ENCODE measurements at regions not wholly inside any gene's neighbourhood (a gene's known extent, or its start where the extent isn't known, plus 50 kb on each side); places are given as distances from the start of the nearest gene placed in this dataset.

DNA sequence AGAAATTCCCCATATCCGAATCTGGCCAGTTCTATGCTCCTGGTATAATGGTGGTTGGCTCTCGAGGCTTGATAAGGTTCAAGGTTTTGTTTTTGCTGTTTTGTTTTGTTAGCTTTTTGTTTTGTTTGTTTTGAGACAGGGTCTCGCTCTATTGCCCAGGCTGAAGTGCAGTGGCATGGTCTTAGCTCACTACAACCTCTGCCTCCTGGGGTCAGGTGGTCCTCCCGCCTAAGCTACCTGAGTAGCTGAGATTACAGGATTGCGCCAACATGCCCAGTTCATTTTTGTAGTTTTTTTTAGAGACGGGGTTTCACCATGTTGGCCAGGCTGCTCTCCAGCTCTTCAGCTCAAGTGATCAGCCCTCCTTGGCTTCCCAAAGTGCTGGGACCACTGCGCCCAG is 109.1 kb upstream of the ERRFI1 start:
- Histone ChIP-seq H3K79me2 (replicated peaks; ENCODE audit: insufficient read depth, low read length) (no peaks in the 10 kb centered on the region), H3K4me3 (ENCODE audit: low read length) (no peak overlapping the region), H3K9ac (ENCODE audit: low read length) (no peak overlapping the region), H3K27me3 (ENCODE audit: insufficient read depth, low read depth, low read length) (no peaks in the 10 kb centered on the region), H3K36me3 (ENCODE audit: insufficient read depth, low read length) (no peaks in the 10 kb centered on the region), H3K9me3 (ENCODE audit: low read length) (no peaks in the 10 kb centered on the region), H3F3A (ENCODE audit: insufficient read depth, low read length, poor library complexity, severe bottlenecking) (no peaks in the 10 kb centered on the region), H3K27ac (ENCODE audit: low read length) (no peak overlapping the region), H4K20me1 (ENCODE audit: insufficient read depth) (no peaks in the 10 kb centered on the region), H2AFZ (ENCODE audit: low read depth, low read length) (no peak overlapping the region), H3K4me2 (ENCODE audit: low read length) (no peak overlapping the region), H3K9me2 (ENCODE audit: insufficient read depth, low read length) (no peaks in the 10 kb centered on the region)
- TF ChIP-seq, protein P1, sequence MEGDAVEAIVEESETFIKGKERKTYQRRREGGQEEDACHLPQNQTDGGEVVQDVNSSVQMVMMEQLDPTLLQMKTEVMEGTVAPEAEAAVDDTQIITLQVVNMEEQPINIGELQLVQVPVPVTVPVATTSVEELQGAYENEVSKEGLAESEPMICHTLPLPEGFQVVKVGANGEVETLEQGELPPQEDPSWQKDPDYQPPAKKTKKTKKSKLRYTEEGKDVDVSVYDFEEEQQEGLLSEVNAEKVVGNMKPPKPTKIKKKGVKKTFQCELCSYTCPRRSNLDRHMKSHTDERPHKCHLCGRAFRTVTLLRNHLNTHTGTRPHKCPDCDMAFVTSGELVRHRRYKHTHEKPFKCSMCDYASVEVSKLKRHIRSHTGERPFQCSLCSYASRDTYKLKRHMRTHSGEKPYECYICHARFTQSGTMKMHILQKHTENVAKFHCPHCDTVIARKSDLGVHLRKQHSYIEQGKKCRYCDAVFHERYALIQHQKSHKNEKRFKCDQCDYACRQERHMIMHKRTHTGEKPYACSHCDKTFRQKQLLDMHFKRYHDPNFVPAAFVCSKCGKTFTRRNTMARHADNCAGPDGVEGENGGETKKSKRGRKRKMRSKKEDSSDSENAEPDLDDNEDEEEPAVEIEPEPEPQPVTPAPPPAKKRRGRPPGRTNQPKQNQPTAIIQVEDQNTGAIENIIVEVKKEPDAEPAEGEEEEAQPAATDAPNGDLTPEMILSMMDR (IDR thresholded peaks at IDR 0.05; ENCODE audit: poor library complexity, severe bottlenecking): no peak
- no peak for TF ChIP-seq MXI1 (conservative IDR thresholded peaks at IDR 0.05; ENCODE audit: poor library complexity, severe bottlenecking)
- TF ChIP-seq TAF1 (IDR thresholded peaks at IDR 0.05; ENCODE audit: low read depth): no peak
- no peak for TF ChIP-seq SMC3 (conservative IDR thresholded peaks at IDR 0.05; ENCODE audit: poor library complexity)
- TF ChIP-seq, protein P2, sequence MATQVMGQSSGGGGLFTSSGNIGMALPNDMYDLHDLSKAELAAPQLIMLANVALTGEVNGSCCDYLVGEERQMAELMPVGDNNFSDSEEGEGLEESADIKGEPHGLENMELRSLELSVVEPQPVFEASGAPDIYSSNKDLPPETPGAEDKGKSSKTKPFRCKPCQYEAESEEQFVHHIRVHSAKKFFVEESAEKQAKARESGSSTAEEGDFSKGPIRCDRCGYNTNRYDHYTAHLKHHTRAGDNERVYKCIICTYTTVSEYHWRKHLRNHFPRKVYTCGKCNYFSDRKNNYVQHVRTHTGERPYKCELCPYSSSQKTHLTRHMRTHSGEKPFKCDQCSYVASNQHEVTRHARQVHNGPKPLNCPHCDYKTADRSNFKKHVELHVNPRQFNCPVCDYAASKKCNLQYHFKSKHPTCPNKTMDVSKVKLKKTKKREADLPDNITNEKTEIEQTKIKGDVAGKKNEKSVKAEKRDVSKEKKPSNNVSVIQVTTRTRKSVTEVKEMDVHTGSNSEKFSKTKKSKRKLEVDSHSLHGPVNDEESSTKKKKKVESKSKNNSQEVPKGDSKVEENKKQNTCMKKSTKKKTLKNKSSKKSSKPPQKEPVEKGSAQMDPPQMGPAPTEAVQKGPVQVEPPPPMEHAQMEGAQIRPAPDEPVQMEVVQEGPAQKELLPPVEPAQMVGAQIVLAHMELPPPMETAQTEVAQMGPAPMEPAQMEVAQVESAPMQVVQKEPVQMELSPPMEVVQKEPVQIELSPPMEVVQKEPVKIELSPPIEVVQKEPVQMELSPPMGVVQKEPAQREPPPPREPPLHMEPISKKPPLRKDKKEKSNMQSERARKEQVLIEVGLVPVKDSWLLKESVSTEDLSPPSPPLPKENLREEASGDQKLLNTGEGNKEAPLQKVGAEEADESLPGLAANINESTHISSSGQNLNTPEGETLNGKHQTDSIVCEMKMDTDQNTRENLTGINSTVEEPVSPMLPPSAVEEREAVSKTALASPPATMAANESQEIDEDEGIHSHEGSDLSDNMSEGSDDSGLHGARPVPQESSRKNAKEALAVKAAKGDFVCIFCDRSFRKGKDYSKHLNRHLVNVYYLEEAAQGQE (IDR thresholded peaks at IDR 0.05; ENCODE audit: borderline replicate concordance): no peak
- no peak for TF ChIP-seq POLR2AphosphoS5 (IDR thresholded peaks at IDR 0.05)
- no peak for TF ChIP-seq EP300 (conservative IDR thresholded peaks at IDR 0.05; ENCODE audit: poor library complexity, severe bottlenecking)
- no peak for TF ChIP-seq EZH2 (IDR thresholded peaks at IDR 0.05; ENCODE audit: borderline replicate concordance, insufficient read depth, low read length, poor library complexity, severe bottlenecking)
- TF ChIP-seq RAD21 (conservative IDR thresholded peaks at IDR 0.05): no peak

DNA sequence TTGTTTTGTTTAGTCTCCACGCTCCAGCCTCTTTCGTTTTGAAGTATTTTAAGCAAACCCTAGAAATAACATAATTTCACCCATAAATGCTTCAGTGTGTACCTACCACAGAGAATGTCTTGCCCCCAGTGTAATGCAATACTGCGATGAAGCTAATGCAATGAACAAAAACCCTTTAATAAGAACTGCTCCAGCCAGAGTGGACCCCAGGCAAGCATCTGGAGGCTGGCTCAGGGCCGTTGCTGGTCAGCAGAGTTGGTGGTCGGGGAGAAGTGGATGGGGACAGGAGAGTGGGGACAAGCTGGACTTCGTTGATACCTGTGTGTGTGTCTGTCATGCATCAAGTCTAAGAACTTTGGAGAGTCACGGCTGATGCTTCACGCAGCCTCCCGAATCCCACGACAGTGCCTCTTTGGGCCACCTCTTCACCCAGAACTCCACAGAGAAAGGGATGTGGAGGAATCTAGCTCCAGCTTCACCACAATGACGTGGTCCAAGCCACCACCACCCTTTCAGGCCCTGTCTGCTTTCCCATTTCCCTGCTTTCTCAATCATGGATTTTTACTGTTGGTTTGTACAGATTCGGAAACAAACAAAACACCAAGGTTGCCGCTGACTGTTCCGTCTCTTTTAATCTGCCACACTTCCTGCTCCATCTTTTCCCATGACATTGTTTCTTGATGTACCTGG is 108.6 kb upstream of the ERRFI1 start:
- Histone ChIP-seq H3K9ac (ENCODE audit: low read length) (no peak overlapping the region), H3F3A (ENCODE audit: insufficient read depth, low read length, poor library complexity, severe bottlenecking) (no peaks in the 10 kb centered on the region)
- TF ChIP-seq, protein P2 (IDR thresholded peaks at IDR 0.05; ENCODE audit: borderline replicate concordance): no peak
- TF ChIP-seq, protein P1 (IDR thresholded peaks at IDR 0.05; ENCODE audit: poor library complexity, severe bottlenecking): no peak
- no peak for TF ChIP-seq EP300 (conservative IDR thresholded peaks at IDR 0.05; ENCODE audit: poor library complexity, severe bottlenecking)
- TF ChIP-seq EZH2 (IDR thresholded peaks at IDR 0.05; ENCODE audit: borderline replicate concordance, insufficient read depth, low read length, poor library complexity, severe bottlenecking): no peak
- no peak for TF ChIP-seq TAF1 (IDR thresholded peaks at IDR 0.05; ENCODE audit: low read depth)
- no peak for TF ChIP-seq POLR2AphosphoS5 (IDR thresholded peaks at IDR 0.05)
- no peak for TF ChIP-seq MXI1 (conservative IDR thresholded peaks at IDR 0.05; ENCODE audit: poor library complexity, severe bottlenecking)
- TF ChIP-seq SMC3 (conservative IDR thresholded peaks at IDR 0.05; ENCODE audit: poor library complexity): no peak
- no peak for TF ChIP-seq RAD21 (conservative IDR thresholded peaks at IDR 0.05)

More for the DNA sequence above, 108.6 kb upstream of the ERRFI1 start:
- Histone ChIP-seq H3K4me2 (ENCODE audit: low read length) (no peak overlapping the region), H3K9me2 (ENCODE audit: insufficient read depth, low read length) (no peaks in the 10 kb centered on the region), H3K27ac (ENCODE audit: low read length) (no peak overlapping the region), H3K27me3 (ENCODE audit: insufficient read depth, low read depth, low read length) (no peaks in the 10 kb centered on the region), H2AFZ (ENCODE audit: low read depth, low read length) (no peak overlapping the region), H4K20me1 (ENCODE audit: insufficient read depth) (no peaks in the 10 kb centered on the region), H3K4me3 (ENCODE audit: low read length) (no peak overlapping the region), H3K79me2 (replicated peaks; ENCODE audit: insufficient read depth, low read length) (no peaks in the 10 kb centered on the region), H3K36me3 (ENCODE audit: insufficient read depth, low read length) (no peaks in the 10 kb centered on the region), H3K9me3 (ENCODE audit: low read length) (no peaks in the 10 kb centered on the region)
